Activated CD8-positive, alpha-beta memory T cell treated with anti-CD3 and anti-CD28 coated beads, Interleukin-2, amount 10 ng/mL, durations not matched to agents 7 days and 5 days (primary cell): ENCODE measurements at regions not wholly inside any gene's neighbourhood (a gene's known extent, or its start where the extent isn't known, plus 50 kb on each side); places are given as distances from the start of the nearest gene placed in this dataset.

Source experiments
- ATAC-seq: fragments of 150-1000 bp; cut with Tn5 transposase; one replicate; pipeline ENCODE4 v1.10.0; 2021; ENCODE audit warnings: moderate library complexity
- CTCF ChIA-PET: fragments of 350-600 bp; sonication (Branson Sonifier 250); formaldehyde crosslinking; loops from one replicate; lab custom pipeline; 2021; ENCODE audit warnings: antibody characterized with exemption; lab: Charles Lee
- DNase-seq: peaks from one replicate; pipeline ENCODE4 v3.0.0-alpha.2; 2020
- H3K27ac Mint-ChIP-seq: one replicate; pipeline ENCODE4 v1.8.0; 2021; ENCODE audit warnings: mild to moderate bottlenecking, mixed read lengths
- H3K27me3 Mint-ChIP-seq: one replicate; pipeline ENCODE4 v1.8.0; 2021; ENCODE audit warnings: mixed read lengths
- H3K36me3 Mint-ChIP-seq: one replicate; pipeline ENCODE4 v1.8.0; 2021; ENCODE audit warnings: mild to moderate bottlenecking, mixed read lengths
- H3K4me1 Mint-ChIP-seq: one replicate; pipeline ENCODE4 v1.8.0; 2021; ENCODE audit warnings: mixed read lengths
- H3K4me3 Mint-ChIP-seq: one replicate; pipeline ENCODE4 v1.8.0; 2021; ENCODE audit warnings: mild to moderate bottlenecking, moderate library complexity, mixed read lengths
- H3K9me3 Mint-ChIP-seq: one replicate; pipeline ENCODE4 v1.8.0; 2022; ENCODE audit warnings: low read depth, mixed read lengths

DNA sequence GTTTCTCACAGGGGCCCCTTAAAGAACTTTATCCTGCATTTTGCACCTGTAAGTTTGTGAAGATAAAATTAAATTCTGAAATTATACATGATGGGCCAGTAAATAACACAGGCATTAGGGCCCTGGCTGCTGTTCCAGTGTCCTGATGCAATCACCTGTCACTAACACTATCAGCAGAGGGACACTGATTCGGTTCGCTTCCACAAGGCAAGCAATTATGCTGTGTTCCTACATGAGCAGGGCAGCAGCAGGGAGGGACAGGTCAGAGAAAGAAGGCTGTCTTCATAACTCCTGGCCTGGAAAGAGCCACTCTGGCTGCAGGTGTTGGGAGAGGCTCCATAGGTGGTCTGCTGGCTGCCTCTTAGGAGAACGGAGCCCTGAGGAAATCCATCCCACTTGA, 487.3 kb downstream of the MID1IP1 start:
- DNase-seq (no peak), ATAC-seq (no peak)
- Mint-ChIP-seq H3K27ac (no peak overlapping the region), H3K36me3 (peaks cover 3% of the 10 kb centered on the region), H3K9me3 (peaks cover 6% of the 10 kb centered on the region), H3K27me3 (no peaks in the 10 kb centered on the region), H3K4me1 (no peaks in the 10 kb centered on the region), H3K4me3 (no peak overlapping the region)
- CTCF ChIA-PET: no interaction called here

DNA sequence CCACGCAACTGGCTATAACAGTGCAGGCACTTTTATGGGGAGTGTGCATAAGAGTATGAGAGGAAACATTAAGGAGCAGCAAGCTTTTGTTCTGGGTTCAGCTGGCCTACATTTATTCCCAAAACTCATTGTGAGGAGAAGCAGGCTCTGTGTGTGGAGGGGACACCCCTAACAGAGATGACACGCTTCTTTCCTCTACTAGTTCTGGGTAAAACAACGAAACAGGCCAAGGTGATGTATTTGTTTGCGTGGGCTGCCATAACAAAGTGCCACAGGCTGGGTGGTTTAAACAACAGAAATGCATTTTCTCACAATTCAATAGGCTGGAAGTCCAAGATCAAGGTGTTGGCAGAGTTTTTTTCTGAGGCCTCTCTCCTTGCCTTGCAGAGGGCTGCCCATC, 488.6 kb downstream of the MID1IP1 start:
- H3K36me3 Mint-ChIP-seq: peaks cover 3% of the 10 kb centered on the region
- no peak overlapping the region for H3K4me3 Mint-ChIP-seq
- peaks cover 5% of the 10 kb centered on the region for H3K9me3 Mint-ChIP-seq
- ATAC-seq: no peak
- CTCF ChIA-PET: no interaction called here
- no peaks in the 10 kb centered on the region for H3K4me1 Mint-ChIP-seq
- H3K27me3 Mint-ChIP-seq: no peaks in the 10 kb centered on the region
- H3K27ac Mint-ChIP-seq: no peak overlapping the region
- no peak for DNase-seq

DNA sequence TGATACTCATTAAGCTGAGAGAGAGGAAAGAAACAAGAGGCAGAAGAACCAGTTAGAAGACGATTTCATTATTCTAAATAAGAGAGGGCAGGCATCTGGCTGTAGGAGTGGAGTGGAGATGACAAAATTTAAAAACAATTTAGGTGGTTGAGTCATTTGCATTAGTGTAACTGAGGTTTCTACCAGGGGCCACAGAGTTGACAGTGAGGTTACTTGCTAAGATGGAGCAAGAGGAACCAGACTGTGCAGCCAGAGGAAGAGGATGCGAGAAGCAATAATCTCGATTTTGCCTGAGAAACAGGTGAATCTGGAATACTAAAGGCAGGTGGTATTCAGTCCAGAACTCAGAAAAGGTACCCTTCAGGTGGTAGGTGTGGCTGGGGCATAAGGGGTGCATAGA, 491.9 kb downstream of the MID1IP1 start:
- no peaks in the 10 kb centered on the region for H3K27me3 Mint-ChIP-seq
- ATAC-seq: no peak
- H3K27ac Mint-ChIP-seq: no peak overlapping the region
- H3K9me3 Mint-ChIP-seq: peaks cover 2% of the 10 kb centered on the region
- H3K4me3 Mint-ChIP-seq: no peak overlapping the region
- CTCF ChIA-PET: no interaction called here
- no peak for DNase-seq
- no peaks in the 10 kb centered on the region for H3K4me1 Mint-ChIP-seq
- H3K36me3 Mint-ChIP-seq: peaks cover 5% of the 10 kb centered on the region

DNA sequence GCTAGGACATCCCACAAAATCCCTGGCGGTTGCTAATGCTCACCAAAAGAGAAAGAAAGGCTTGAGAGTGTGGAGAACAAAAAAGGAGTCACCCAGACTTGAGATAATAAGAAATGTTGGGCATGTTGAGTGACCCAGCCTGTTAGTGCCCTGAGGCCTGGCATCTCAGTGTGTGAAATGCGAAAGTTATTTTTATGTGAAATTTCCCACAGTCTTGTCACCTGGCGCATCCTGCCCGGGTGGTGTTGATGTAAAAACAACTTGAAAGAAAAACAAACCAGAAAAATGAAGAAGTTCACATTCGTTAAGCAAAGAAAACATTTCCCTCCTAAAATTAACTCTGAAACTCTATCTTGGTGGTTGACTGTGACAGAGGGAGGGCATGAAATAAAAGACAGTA, 495.2 kb downstream of the MID1IP1 start:
- Mint-ChIP-seq H3K27ac (no peak overlapping the region), H3K36me3 (peaks cover 3% of the 10 kb centered on the region), H3K4me1 (no peaks in the 10 kb centered on the region), H3K4me3 (no peak overlapping the region), H3K27me3 (no peaks in the 10 kb centered on the region), H3K9me3 (peaks cover 3% of the 10 kb centered on the region)
- no peak for ATAC-seq
- CTCF ChIA-PET: no interaction called here
- no peak for DNase-seq

DNA sequence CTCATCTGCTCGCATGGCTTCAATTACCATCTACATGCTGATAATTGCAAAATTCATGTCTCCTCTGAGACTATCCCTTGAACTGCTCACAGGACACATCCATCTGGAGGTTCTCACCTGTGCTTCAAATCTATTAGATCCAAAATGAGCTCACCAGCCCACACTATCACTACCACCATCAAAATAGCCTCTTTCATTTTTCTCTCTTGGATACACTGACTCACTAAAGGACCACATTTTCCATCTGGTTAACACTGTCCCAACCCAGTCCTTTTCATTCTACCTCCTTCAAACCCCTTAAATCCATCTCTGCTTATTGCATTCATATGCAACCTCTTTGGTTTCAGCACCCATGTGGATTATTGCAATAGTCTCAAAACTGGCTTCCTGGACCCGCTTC, 497.6 kb downstream of the MID1IP1 start:
- DNase-seq (no peak), ATAC-seq (no peak)
- H3K27ac Mint-ChIP-seq: no peak overlapping the region
- H3K36me3 Mint-ChIP-seq: peaks cover 3% of the 10 kb centered on the region
- H3K27me3 Mint-ChIP-seq: no peaks in the 10 kb centered on the region
- CTCF ChIA-PET: no interaction called here
- no peak overlapping the region for H3K4me3 Mint-ChIP-seq
- H3K4me1 Mint-ChIP-seq: no peaks in the 10 kb centered on the region
- peaks cover 3% of the 10 kb centered on the region for H3K9me3 Mint-ChIP-seq

DNA sequence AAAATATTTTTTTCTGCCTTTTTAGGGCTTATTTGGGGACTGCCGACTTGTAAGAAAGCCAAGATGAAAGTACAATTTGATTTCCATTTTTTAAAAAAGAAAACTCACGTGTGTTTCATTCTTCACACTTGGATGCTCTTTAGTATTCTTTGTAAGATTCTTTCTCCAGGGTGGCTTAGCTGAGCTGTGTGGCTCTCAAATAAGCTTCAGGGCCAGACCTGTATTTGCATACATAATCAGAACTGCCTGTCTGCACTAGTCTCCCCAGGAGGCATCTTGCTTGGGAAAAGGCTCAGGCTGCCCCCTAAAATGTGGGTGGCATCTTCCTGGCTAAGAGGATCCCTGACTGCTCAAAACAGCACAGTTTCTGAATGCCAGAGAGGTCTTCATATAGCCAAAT, 498.4 kb downstream of the MID1IP1 start:
- no peaks in the 10 kb centered on the region for H3K27me3 Mint-ChIP-seq
- ATAC-seq (no peak), DNase-seq (no peak)
- peaks cover 2% of the 10 kb centered on the region for H3K36me3 Mint-ChIP-seq
- H3K9me3 Mint-ChIP-seq: peaks cover 3% of the 10 kb centered on the region
- CTCF ChIA-PET: no interaction called here
- no peak overlapping the region for H3K27ac Mint-ChIP-seq
- no peaks in the 10 kb centered on the region for H3K4me1 Mint-ChIP-seq
- H3K4me3 Mint-ChIP-seq: no peak overlapping the region

DNA sequence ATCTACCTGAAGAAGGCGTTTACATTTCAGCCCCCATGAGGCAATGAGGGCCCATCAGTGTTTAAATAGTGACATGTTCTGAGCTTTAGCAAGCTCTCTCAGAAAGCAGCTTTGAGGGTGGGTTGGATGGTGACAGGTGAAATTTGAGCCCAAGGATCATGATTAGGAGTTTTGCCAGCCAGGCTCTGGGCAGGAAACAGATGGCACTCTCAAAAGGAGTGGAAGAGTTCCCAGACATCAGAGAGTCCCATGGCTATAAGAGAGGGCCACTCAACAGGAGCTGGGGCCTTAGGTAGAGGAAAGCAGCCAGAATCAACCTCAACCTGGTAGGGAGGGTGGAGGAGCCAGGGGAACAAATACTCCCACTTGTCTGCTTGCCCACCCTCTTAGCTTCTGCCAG, 499.8 kb downstream of the MID1IP1 start:
- Mint-ChIP-seq H3K4me3 (no peak overlapping the region), H3K9me3 (peaks cover 5% of the 10 kb centered on the region), H3K36me3 (no peaks in the 10 kb centered on the region)

DNA sequence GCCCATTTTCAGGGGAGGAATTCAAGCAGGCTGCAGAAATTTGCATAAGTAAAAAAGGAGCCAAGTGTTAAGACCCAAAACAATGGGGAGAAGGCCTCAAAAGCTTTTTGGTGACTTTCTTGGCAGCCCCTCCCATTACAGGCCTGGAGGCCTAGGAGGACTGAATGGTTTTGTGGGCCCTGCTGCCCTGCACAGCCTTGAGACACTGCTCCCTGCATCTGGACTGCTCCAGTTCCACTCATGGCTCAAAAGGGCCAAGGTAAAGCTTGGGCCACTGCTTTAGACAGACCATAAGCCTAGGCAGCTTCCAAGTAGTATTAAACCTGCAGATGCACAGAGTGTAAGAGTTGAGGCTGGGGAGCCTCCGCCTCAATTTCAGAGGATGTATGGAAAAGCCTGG, 501.6 kb downstream of the MID1IP1 start:
- no peak overlapping the region for H3K27ac Mint-ChIP-seq
- H3K4me1 Mint-ChIP-seq: no peaks in the 10 kb centered on the region
- no peak for ATAC-seq
- H3K9me3 Mint-ChIP-seq: peaks cover 5% of the 10 kb centered on the region
- no peak overlapping the region for H3K4me3 Mint-ChIP-seq
- no peaks in the 10 kb centered on the region for H3K27me3 Mint-ChIP-seq
- CTCF ChIA-PET: no interaction called here
- peaks cover 2% of the 10 kb centered on the region for H3K36me3 Mint-ChIP-seq
- DNase-seq: no peak

More for the DNA sequence above, 499.8 kb downstream of the MID1IP1 start:
- DNase-seq: no peak
- H3K4me1 Mint-ChIP-seq: no peaks in the 10 kb centered on the region
- CTCF ChIA-PET: no interaction called here
- no peaks in the 10 kb centered on the region for H3K27me3 Mint-ChIP-seq
- no peak overlapping the region for H3K27ac Mint-ChIP-seq
- no peak for ATAC-seq

DNA sequence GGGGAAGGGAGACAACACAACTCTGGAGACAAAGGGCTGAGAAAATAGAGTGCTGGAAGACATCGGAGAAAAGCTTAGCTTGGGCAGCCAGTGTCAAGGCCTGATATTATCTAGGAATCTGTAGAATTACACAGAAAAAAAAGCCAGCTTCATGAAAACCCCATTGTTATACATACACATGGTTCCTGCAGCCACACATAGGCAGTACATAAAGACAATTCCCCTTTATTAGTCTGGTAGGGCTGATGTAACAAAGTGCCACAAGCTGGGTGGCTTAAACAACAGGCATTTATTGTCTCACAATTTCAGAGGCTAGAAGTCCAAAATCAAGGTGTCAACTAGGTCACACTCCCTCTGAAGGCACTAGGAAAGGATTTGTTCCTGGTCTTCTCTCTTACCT, 503.5 kb downstream of the MID1IP1 start:
- Mint-ChIP-seq H3K4me1 (peaks cover 12% of the 10 kb centered on the region), H3K9me3 (peaks cover 5% of the 10 kb centered on the region), H3K36me3 (peaks cover 4% of the 10 kb centered on the region), H3K27ac (no peak overlapping the region), H3K27me3 (no peaks in the 10 kb centered on the region), H3K4me3 (no peak overlapping the region)
- no peak for DNase-seq
- CTCF ChIA-PET: no interaction called here
- no peak for ATAC-seq

DNA sequence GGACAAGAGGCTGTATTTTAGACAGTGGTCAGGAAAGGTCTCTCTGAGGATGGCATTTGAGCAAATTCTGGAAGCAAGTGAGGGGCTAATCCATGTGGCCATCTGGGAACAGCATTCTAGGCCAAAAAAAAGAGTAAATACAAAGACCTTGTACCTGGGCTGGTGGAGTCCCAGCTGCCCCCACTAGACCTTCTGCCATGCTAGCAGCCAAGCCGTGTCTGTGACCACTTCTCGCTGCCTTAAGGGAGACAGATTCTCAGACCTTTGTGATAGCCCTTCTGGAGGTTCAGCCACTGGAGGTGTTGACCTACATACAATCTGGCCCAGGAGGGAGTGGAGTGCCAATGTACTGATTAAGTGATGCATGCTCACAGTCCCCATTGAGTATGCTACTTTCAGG, 506.2 kb downstream of the MID1IP1 start:
- no peak overlapping the region for H3K27ac Mint-ChIP-seq
- peaks cover 2% of the 10 kb centered on the region for H3K9me3 Mint-ChIP-seq
- CTCF ChIA-PET: no interaction called here
- no peak overlapping the region for H3K4me3 Mint-ChIP-seq
- no peaks in the 10 kb centered on the region for H3K27me3 Mint-ChIP-seq
- DNase-seq (no peak), ATAC-seq (no peak)
- H3K36me3 Mint-ChIP-seq: peaks cover 5% of the 10 kb centered on the region
- peaks cover 29% of the 10 kb centered on the region for H3K4me1 Mint-ChIP-seq

DNA sequence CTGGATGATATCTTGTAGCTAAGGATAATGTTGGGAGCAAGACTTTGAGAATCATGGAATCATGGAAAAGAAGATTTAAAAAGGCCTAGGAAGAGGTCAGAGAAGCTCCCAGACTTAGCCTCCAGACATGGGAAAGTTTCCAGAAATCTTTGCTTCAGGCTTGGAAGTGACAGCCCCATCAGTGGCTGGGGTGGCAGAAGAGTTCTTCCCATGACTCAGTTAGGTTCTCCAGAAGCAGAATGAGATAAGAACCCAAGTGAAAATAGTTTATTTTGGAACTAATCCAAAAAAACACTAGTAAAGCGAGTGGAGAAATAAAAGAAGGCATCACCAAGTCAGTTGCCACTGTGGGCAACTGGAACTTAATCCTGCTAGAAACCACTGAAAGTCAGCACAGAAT, 506.9 kb downstream of the MID1IP1 start:
- CTCF ChIA-PET: no interaction called here
- peaks cover 4% of the 10 kb centered on the region for H3K9me3 Mint-ChIP-seq
- no peak for ATAC-seq
- peaks cover 5% of the 10 kb centered on the region for H3K36me3 Mint-ChIP-seq
- no peak overlapping the region for H3K27ac Mint-ChIP-seq
- no peak for DNase-seq
- H3K4me3 Mint-ChIP-seq: no peak overlapping the region
- no peaks in the 10 kb centered on the region for H3K27me3 Mint-ChIP-seq
- peaks cover 29% of the 10 kb centered on the region for H3K4me1 Mint-ChIP-seq

DNA sequence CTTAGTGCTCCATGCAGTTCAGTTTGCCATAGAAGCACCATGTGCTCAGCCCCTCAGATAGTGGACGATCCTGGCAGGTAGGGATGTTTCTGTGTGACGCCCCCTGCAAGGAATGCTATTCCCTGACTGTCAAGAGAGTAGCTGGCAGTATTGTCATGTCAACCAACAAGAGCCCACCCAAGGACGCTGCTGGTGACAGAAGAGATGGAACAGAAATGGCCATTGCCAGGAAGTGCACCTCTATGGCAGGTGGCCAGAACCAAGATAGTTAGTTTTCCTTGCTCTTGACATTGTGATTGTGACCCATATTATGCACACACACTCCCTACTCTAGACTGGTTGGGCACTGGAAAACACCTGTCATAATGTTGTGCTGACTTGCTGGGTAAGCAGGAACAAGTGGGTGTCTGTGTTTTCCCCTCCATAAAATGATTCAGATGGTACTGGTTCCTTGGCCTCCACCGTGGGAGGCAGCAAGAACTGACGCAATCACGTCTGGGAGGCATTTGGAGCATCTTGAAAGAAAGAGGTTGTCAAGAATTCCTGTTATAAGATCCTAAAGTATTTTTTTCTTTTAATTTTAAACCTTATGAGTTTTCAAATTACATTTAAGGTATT, 507.9 kb downstream of the MID1IP1 start:
- DNase-seq: peak; percentile 40
- Mint-ChIP-seq H3K9me3 (peaks cover 4% of the 10 kb centered on the region), H3K4me3 (no peak overlapping the region), H3K36me3 (peaks cover 5% of the 10 kb centered on the region), H3K27ac (peak overlapping the region; percentile 77), H3K27me3 (no peaks in the 10 kb centered on the region), H3K4me1 (peaks cover 29% of the 10 kb centered on the region)
- CTCF ChIA-PET: interaction anchor here (1.0 kb wide), 1 partner anchor 28 kb away, joined by 3 read pairs; no protein-coding TSS in a partner anchor
- ATAC-seq: peak; percentile 49

DNA sequence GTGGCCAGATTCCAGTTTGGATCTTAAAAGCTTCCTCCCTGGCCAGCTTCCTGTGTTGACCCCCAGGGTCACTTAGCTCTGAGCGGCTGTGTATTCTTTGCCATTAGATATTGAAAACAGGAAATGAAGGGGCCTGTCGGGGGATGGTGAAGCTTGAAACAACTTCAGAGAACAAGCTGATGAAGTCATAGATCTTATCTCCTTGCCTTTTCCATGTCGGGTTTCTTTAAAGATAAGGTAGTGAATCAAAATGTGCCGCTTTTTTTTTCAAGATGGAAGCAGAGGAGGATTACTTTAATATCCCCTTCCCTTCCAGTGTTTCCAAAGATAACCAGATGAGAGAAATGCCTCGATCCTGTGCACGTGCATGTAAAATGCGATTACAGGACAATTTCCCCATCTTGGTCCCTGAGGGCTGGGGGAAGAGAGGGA, 508.5 kb downstream of the MID1IP1 start:
- H3K4me1 Mint-ChIP-seq: peaks cover 31% of the 10 kb centered on the region

DNA sequence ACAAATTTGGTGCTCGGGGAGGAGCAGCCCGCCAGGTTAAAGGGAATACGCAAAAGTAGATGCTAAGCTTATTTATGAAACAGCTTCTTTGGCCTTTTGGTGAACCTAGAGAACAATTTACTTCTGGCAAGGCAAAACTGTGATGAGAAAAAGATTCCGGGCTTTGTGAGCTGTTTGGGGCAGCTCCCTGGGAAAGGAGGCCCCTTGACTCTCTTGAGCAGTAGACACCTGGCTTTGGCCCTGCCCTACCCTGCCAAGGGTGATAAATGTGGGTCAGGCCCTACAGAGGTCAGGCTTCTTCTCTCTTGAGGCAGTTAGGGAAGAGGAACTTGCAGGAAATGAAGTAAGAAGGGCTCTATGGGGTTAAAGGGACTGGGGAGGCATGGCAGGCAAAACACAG, 509.6 kb downstream of the MID1IP1 start:
- H3K4me1 Mint-ChIP-seq: peaks cover 31% of the 10 kb centered on the region
- no peak for ATAC-seq
- DNase-seq: no peak
- no peak overlapping the region for H3K4me3 Mint-ChIP-seq
- no peaks in the 10 kb centered on the region for H3K27me3 Mint-ChIP-seq
- peaks cover 2% of the 10 kb centered on the region for H3K9me3 Mint-ChIP-seq
- H3K36me3 Mint-ChIP-seq: peaks cover 5% of the 10 kb centered on the region
- peak overlapping the region; percentile 69 for H3K27ac Mint-ChIP-seq
- CTCF ChIA-PET: no interaction called here

More for the DNA sequence above, 508.5 kb downstream of the MID1IP1 start:
- H3K27ac Mint-ChIP-seq: peak overlapping the region; percentile 77
- no peak overlapping the region for H3K4me3 Mint-ChIP-seq
- peaks cover 5% of the 10 kb centered on the region for H3K36me3 Mint-ChIP-seq
- peaks cover 4% of the 10 kb centered on the region for H3K9me3 Mint-ChIP-seq
- CTCF ChIA-PET: interaction anchor here (1.0 kb wide), 1 partner anchor 27 kb away, joined by 3 read pairs; no protein-coding TSS in a partner anchor
- peak; percentile 56 for DNase-seq
- peak; percentile 78 for ATAC-seq
- no peaks in the 10 kb centered on the region for H3K27me3 Mint-ChIP-seq
